ENCODE measurements at regions not wholly inside any gene's neighbourhood (a gene's known extent, or its start where the extent isn't known, plus 50 kb on each side); places are given as distances from the start of the nearest gene placed in this dataset.

DNA sequence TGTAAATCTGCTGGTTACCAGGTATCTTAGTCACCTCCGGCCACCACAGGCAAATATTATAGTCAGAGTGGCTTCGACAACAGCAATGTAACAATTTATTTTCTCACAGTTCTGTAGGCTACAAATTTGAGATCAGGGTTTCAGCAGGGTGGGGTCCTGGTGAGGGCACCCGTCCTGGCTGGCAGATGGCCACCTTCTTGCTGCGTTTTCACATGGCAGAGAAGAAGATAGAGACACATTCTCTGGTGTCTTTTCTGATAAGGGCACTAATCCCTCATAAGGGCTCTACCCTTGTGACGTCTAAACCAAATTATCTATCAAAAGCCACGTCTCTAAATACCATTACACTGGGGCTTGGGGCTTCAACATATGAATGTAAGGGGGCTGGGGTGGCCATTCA is 843.2 kb upstream of the FANCL start:
- no peak for DNase-seq

DNA sequence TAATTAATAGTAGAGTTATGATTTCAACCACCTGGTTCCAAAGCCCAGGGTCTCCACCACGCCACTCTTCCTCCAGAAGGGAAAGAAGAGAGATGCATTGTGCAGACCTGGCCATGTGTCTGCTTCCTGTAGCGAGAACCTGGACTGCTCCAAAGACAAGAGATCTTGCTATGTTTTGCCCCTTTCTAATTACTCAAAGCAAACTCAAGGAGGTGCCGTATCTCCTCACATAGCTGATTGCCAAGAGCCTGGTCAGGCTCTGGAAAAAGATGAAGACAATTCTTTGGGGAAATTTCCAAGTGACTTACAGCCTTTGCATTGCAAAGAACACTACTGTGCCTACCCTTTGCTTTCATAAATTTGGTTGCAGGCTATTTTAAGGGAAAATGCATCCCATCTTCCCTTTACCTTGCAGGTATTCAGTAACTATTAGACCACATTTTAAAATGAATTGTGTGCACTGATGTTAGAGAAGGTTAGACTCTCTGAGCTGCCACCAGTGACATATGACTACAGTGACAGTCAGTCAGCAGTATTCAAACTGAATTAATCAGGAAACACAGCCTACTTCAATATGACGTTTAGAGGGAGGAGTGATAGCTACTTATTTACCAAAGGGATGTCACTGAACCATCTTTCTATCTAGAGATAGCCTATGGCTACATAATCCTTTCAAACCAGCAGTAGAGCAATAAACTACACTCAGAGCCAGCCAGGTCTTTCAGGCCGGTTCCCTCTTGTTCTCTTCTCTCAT is 842.1 kb upstream of the FANCL start:
- no peak for DNase-seq

DNA sequence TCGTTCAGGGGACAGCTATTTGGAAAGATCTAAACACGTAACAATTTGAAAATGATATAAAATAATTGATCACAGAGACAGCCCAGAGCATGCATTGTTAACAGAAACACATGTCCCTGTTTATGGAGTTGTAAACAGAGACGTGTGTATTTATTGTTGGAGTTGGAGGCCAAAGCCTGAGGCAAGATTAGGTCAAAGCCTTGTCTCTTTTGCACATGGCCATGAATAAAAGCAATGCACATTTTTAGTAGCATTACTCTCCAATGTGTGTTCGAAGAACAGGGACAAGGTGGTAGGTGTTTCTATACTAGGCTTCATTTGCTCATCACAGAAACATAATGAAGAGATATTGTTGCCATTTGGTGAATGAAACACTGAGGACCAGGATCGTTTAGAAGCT is 841.5 kb upstream of the FANCL start:
- DNase-seq, result no peak

DNA sequence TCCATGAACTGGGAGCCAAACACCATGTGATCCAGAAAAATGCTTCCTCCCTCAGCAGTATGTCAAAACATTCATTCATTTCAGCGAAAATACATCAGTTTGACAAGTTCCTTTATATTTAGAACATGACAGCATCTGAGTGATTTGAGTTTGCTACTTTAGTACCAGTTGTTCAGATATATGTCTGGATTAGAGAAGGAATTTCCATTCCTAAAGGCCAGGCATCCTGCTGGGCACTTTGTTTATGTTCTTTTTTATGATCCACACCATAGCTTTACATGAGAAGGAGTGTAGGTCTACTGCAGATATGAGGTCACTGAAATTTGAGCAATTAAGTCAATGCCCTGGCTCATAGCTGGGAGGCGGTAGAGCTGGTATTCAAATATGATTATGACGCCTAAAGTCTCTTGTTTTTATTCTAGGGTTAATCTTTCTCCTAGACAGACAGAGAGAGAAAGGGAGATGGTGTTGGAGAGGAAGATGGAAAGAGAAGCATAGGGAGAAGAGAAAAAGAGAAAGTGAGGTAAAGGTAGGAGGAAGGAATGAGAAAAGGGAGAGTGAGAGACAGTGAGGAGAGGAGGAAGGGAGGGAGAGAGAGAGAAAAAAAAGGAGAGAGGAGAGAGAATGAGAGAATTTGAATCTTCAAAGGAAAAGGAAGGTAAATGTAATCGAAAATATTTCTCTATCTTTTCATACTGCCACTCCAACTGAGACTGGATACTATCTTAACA is 839.5 kb upstream of the FANCL start:
- no peak for DNase-seq

DNA sequence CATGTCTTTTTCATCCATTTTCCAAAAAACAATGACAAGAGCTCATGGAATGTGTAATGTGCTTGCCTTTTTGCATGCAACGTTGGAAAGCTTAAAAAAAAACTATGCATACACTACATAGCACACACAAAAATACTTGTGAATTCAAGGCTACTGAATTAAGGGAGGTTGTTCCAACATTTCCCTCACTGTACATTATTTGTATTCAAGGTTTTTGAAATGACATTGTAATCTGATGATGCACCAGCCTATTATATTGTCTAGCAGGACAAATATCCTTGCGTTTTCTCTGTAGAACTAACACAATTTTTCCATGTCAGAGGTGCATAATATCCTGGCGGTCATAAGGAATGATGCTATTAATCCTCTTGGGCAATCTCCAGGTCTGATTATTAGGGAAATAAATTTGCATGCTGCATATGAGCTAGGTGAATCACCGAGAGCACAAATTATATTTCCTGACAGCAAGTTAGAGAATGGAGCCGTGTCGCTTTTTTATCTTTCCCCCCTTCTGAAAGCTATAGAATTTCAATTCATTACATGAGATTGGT is 836.9 kb upstream of the FANCL start:
- no peak for DNase-seq

DNA sequence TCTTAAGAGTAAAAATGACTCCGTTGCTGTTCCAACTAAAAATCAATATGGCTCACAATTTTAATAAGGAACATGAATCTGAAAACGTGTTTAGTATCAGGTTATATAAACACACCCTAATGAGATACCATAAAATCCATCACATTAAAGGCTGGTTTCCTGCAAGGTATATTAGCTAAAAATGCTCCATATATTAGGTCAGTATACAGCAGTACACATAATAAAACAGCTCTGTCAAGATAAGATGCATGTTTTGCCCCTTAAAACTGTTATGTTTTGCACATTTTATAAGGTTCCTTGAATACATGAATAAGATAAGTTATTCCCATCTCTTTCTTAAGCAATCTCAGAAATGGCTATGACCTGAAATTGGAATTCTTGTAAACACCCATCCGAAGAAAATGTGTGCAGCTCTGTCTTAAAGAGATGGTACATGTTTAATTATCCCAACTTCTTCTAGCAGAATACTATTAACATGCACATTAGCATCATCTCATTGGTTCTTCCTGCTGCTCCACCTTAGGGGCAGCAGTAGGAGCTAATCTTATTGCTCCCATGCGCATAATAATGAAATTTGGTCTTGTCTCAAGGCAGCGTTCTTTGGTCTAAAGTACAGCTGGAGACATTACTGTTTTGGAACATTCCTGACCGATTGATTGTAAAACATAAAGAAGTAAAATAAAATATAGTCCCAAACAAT is 836.1 kb upstream of the FANCL start:
- DNase-seq, result no peak

DNA sequence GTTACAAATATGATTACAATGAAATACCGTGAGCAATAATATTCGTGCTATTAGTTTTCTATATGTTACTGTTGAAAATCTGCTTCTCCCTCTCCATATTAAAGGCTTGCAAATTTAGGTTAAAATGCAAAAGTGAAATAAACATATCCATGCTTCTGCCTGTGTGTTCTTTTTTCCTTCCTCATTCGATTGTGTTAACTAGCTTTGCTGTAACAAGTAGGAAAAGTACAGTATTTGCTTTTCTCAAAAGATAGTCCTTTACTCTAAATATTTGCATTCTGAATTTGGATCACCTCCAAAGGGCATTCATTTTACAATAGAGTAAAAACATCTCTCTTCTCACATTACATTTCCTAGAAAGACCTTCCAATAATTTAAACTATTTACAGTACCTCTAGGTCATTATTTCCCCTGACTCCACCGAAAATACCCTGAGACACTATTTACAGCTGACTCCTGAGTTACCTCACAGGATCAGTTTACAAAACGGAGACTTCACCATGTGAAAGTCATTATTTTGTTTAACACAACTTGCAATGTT is 835.0 kb upstream of the FANCL start:
- no peak for DNase-seq

DNA sequence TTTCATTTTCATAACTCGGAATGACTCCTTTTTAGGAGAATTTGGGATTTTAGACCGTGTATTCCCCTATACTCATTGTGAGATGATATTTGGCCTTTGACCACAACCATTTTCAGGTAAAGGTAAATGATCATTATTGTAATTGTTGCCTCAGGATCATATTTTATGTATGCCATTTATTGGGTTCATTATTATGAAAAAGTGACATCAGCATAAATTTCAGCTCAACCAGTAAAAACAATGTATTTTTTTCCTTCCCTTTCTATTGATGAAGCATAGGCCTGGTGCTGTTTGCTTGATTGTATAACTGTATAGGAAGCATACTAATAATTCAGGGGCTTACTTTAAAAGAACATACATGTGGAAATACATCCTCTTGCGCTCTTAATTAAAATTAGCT is 832.9 kb upstream of the FANCL start:
- DNase-seq, result no peak

DNA sequence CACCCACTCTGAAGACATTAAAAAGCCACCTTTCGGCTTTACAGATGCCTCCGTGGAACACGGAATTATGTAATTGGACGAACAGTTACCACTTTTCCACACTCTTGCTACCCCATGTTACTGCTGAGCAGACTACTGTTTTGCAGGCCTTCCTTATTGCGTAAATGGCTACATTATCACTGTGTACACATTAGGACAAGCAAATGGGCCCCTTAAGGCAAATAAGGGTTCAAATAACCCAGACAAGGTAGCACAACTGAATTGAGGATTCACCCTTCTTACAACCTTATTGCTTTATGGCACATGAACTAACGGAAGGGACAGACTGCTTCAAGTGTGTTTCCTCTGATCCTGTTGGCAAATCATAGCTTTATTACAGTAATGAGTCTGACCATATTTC is 832.2 kb upstream of the FANCL start:
- no peak for DNase-seq

DNA sequence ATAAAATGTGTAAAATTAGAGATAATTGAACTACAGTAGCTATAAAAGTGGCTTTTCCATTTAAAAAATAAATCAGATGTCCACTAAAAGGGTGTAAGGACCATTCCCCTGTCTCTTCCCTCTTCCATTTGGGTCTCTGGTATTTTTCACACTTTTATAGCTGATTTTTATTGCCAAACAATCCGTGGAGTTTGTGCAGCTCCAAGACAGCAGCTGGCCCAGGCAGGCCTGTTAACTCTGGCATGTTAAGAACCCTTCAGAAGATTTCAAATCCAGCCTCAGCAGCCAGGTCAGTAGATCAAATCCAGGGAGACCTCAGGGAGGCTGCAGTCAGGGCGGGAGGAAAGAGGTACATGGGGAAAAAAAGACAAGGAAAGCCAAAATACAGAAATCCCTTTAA is 827.1 kb upstream of the FANCL start:
- no peak for DNase-seq

DNA sequence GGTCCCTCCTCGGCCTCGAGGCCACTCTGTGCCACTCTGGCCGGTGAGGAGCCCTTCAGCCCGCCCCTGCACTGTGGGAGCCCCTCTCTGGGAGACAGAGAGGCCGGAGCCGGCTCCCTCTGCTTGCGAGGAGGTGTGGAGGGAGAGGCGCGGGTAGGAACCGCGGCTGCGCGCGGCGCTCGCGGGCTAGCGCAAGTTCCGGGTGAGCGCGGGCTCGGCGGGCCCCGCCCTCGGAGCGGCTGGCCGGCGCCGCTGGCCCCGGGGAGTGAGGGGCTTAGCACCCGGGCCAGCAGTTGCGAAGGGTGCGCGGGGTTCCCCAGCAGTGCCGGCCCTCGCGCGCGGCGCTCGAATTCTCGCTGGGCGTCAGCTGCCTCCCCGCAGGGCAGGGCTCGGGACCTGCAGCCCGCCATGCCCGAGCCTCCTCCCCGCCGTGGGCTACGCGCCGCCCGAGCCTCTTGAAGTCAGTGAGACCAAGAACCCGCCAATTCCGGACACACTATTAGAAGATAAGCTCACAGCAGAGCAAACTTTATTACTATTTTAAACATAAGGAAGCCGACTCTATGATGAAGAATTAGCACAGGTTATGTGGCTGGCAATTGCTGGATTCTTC is 825.8 kb upstream of the FANCL start:
- DNase-seq, result no peak

DNA sequence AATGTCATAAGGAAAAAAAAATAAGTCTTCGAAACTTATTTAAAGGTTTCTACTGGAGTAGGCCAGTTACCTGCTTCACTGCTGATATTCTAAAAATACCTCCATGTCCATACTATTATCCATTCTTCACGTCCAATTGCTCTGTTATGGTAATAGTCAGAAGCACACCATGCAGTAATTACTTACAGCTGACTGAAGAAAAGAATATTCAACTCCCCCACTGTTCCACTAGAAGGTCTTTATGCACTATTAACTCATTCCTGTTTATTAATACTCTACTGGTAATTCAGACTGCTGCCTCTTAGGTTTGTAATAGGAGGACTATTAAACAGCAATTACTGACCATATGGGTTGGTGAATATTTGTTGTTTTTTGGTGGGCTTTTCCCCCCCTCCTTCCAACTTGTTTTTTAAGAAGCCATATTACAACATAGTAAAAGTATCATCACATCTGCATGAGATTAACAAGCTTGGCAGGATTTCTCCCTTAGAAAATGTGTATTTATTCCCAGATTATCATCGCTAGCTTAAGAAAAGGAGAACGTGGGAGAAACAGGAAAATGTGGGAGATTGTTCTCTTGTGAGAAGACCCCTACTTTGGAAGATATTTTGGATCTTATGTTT is 806.4 kb upstream of the FANCL start:
- no peak for DNase-seq

DNA sequence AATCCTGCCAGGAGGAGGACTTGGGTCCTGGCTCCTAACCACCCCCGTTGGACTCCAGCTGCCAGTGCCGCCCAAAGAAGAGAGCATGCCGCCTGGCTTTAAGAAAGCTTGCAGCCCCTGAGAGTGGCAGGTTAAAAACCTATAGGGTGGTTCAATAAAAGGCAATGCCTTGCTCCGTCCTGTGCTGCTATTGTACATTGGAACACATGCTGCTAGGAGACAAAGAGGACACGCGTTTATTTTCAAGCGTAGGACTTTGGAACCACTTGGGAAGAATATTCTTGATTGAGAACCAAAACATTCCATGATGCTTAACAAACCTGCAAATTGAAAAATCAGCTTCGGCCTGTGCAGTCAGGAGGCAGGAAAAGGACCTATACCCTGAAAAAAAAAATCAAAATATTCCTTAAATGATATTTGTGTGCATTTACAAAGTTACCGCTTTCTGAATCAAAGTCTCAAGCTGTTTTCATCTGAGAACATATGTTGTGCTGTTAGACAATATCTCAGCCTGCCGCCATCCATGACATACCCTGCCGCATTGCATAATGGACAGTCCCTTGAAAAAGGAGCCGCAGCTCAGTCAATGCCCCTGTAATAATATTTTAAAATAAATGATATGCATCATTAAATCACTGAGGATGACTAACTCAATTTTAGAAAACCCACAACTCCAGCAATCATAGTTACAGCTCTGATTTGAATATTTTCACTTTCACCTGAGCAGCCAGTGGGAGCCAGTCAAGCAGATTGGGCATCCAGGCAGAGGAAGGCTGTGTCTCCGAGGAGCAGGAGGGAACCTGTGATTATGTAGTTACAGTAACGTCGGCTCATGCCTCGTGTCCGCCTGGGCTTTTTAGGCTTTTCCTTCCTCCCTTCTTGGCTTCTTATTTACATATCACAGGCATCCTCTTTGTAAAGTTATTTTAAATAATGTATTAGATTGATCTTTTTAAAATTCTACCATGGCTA is 805.6 kb upstream of the FANCL start:
- DNase-seq, result no peak

DNA sequence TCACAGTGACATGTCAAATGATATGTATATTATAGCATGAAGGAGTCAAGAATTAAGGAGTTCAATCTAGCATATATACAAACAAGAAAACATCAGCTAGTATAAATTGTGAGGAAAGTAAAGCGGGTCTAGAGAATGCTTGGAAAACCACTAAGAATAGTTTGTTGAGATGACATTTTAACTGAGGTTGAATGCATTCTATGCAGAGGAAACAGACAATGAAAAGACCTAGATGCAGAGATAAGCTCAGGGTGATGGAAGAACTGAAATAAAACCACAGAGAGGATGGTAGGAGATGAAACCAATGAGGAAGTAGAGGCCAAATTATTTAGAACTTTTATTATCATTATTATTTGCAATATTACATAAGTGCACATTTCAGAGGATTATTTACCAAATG is 803.6 kb upstream of the FANCL start:
- no peak for DNase-seq

DNA sequence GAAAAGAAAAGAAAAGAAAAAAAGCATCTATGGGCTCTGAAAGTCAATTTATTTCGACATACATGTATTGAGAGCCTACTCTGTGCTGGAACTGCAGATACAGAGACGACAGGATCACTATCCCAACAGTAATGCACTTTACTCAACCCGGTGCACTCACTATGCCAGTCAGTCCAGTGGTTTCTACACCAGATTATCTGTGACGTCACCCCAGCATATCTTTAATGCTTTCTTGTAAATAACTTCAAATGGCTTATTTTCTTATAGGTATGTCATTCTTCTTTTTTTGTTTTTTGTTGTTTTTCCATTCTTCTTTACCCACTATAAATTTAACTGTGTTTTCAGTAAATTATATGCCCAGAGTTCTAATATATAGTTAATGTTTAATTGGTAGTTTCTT is 800.0 kb upstream of the FANCL start:
- no peak for DNase-seq

DNA sequence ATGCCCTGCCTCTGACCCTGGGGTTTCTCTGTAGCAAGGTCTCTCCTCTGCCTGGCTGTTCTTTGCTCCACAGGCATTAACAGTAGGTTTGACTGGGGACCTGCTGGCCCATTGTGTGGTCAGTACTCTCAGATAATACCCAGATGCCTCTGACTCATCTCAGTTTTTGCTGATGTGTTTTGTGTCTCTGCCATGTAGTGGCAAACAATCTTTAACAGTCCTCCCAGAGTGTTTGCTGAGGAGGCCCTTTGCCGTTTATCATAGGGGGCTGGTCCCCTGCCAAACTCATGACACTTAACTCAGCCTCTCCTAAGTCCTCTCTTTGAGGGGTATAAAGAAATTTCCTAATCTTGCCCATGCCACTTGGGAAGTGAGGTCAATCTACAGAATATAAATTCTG is 793.7 kb upstream of the FANCL start:
- DNase-seq, result no peak

DNA sequence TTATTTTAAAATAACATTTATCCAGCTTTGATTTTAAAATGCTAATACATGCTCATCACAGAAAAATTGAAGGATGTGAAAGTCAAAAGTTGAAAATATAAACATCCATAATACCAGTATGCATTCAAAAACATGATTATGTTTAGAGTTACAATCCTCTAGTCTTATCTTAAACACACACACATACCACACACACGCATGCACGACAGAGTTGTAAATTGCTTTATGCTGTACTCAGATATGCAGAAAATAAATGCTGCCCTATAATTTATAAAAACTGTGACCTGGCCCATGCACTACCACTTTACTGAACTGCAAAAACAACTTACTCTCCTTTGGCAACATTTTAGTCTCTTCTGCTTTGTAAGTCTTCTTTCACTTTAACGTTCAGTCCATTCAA is 793.0 kb upstream of the FANCL start:
- no peak for DNase-seq

DNA sequence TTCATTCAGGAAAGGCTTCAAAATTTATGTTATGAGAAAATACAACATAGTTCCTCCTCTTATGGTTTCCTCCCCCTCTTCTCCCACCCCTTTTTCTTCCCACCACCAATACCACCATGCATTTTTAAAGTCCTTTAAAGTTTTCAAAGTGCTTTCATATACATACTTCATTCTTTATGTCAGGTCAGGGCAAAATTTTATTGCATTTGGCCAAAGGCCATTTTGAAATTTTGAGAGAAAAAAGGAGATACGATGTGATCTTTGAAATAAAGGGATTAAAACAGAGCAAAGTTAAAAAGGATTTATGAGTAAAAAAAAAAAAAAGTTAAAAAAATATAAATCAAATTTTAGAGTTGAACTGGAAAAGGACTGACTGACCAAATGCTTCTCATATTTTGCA is 792.5 kb upstream of the FANCL start:
- no peak for DNase-seq

DNA sequence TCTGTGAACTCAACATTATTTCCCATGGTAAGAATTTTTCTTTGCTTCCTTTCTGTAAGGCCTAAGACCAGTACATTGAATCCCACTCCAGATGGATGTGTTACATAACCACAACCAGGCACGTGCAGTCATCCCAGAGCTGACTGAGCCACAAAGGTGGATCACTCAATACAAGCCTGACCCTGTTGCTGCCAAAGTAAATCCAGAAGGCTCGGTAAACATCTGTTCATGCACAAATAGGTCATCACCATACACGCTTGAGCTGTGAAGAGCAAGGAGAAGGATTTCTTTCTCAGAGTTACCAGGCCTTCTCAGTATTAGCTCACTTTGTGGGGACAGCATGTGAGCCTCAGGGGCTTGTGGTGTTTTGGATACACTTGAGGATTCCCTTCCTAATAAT is 791.4 kb upstream of the FANCL start:
- no peak for DNase-seq

DNA sequence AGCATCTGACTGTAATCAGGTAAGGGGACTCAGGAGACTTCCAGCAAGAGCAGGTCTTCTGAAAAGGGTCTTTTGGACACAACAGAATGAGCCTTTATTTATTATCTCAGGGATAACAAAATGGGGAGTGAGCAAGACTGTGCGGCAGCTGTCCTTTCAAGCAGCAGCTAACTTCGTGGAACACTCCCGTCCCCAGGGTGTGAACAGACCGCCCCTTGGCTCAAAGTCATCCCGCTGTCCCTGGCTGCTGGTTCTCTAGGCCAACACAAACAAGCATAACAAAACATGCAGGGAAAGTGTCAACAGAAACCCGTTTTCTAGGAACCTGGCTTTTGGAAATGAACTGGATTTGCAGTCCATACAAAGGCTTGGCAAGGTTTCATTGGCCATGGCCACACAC is 787.9 kb upstream of the FANCL start:
- no peak for DNase-seq

DNA sequence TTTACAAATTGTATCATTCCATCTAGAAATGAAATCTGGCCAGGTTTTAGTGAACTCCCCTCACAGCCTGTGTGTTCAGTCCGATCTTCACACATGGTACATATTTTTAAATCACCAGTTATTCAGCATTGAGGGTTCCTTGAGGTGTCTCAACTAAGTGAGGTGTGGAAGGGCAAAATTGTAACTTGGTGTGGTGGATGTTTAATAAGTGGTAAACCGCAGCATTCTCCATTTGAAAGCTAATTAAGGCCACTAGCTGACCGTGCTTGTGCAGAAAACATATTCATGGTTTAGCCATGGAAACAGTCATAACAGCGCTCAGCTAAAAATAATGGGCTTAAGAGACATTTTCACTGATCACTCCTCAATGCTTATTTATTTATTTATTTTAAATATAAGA is 786.2 kb upstream of the FANCL start:
- DNase-seq, result no peak

Measured in CD4-positive, alpha-beta T cell treated with Interleukin-17A for 4 hours (primary cell).